Esophagus squamous epithelium (tissue), 5 donors: ENCODE measurements at regions not wholly inside any gene's neighbourhood (a gene's known extent, or its start where the extent isn't known, plus 50 kb on each side); places are given as distances from the start of the nearest gene placed in this dataset.
"Not testable (repeated sequence)": the region's sequence is repeated elsewhere in the genome, so short reads cannot be mapped to it uniquely, and the experiment has no call there.

Source experiments
- DNase-seq: peaks from one replicate; lab custom pipeline; 2025; lab: John Stamatoyannopoulos, UW
- H3K27ac ChIP-seq, 4 donors: fragments of 200-600 bp; sonication (generic); one replicate each; pipeline ENCODE4 v1.5.1; 2016 to 2019; ENCODE audit warnings: mild to moderate bottlenecking in 1 of 4
- H3K27me3 ChIP-seq, 4 donors: fragments of 200-600 bp; sonication (generic); 1 replicate in 3 of 4; 2 replicates in 1 of 4; pipeline versions ENCODE4 v1.5.1 to v1.6.0; 2017 to 2021; ENCODE audit warnings: antibody characterized with exemption in 1 of 4
- H3K36me3 ChIP-seq, 3 donors: fragments of 200-600 bp; sonication (generic); one replicate each; pipeline ENCODE4 v1.5.1; 2016 to 2019
- H3K4me1 ChIP-seq, 3 donors: fragments of 200-600 bp; sonication (generic); one replicate each; pipeline ENCODE4 v1.5.1; 2017 to 2019
- H3K4me3 ChIP-seq, 4 donors: fragments of 200-600 bp; sonication (generic); 1 replicate in 3 of 4; 2 replicates in 1 of 4; pipeline ENCODE4 v1.5.1; 2016 to 2019; ENCODE audit warnings: mild to moderate bottlenecking in 2 of 4, moderate library complexity in 1 of 4
- H3K9me3 ChIP-seq, 3 donors: fragments of 200-600 bp; sonication (generic); one replicate each; pipeline ENCODE4 v1.5.1; 2016 to 2019
- CTCF ChIP-seq, 6 experiments: fragments of 450-650 bp in 4 of 6; fragments of 200-600 bp in 2 of 6; sonication (generic) in 2 of 6; IDR thresholded peaks; one replicate each; pipeline ENCODE4 v1.5.1; 2016 to 2019; ENCODE audit warnings: antibody characterized with exemption in 6 of 6, mild to moderate bottlenecking in 4 of 6, moderate library complexity in 4 of 6
- POLR2A ChIP-seq, 4 donors: fragments of 450-650 bp; IDR thresholded peaks; one replicate each; pipeline ENCODE4 v1.6.1; 2017; ENCODE audit warnings: antibody characterized with exemption in 4 of 4, mild to moderate bottlenecking in 4 of 4, moderate library complexity in 3 of 4
- WGBS, 2 donors: methylation state at CpG; one replicate each; pipeline ENCODE4 v1.1.5; 2018; 5-methylcytosine and 5-hydroxymethylcytosine counted together
- intact Hi-C: fragments of 100-400 bp; cut with DNase I; formaldehyde crosslinking; loops from one replicate; pipeline ENCODE4 v1.15.0; 2022
- donor health status: DM: yes; HTN: yes; CAD: no.

- WGBS, 2 donors, result 70 to 74% methylated on average over 4 of the region's 4 CpGs
- TF ChIP-seq CTCF (IDR thresholded peaks at IDR 0.05), result no peak
- no peak for TF ChIP-seq POLR2A (IDR thresholded peaks at IDR 0.05)
- no peaks in the 10 kb centered on the region for H3K27me3 ChIP-seq
- no peaks in the 10 kb centered on the region for H3K4me1 ChIP-seq
- H3K4me3 ChIP-seq, result no peak overlapping the region
- H3K27ac ChIP-seq, result no peak overlapping the region
- intact Hi-C loops, result no loop called here
- H3K9me3 ChIP-seq, result no peaks in the 10 kb centered on the region
- H3K36me3 ChIP-seq, result no peaks in the 10 kb centered on the region
- DNase-seq, result no peak
These were observed 271.2 kb downstream of the FBXO8 start for GRCh38 chr4:174012135-174012885.

- H3K27me3 ChIP-seq, result no peaks in the 10 kb centered on the region
- no peak overlapping the region for H3K27ac ChIP-seq
- no peak for DNase-seq
- H3K4me3 ChIP-seq, result no peak overlapping the region
- H3K4me1 ChIP-seq, result no peaks in the 10 kb centered on the region
- no peaks in the 10 kb centered on the region for H3K36me3 ChIP-seq
- intact Hi-C loops, result no loop called here
- H3K9me3 ChIP-seq, result no peaks in the 10 kb centered on the region
- no peak for TF ChIP-seq CTCF (IDR thresholded peaks at IDR 0.05)
- TF ChIP-seq POLR2A (IDR thresholded peaks at IDR 0.05), result no peak
- 46 to 55% methylated on average over 3 of the region's 3 CpGs for WGBS, 2 donors
These were observed 272.9 kb downstream of the FBXO8 start for GRCh38 chr4:174010547-174010946.

DNA sequence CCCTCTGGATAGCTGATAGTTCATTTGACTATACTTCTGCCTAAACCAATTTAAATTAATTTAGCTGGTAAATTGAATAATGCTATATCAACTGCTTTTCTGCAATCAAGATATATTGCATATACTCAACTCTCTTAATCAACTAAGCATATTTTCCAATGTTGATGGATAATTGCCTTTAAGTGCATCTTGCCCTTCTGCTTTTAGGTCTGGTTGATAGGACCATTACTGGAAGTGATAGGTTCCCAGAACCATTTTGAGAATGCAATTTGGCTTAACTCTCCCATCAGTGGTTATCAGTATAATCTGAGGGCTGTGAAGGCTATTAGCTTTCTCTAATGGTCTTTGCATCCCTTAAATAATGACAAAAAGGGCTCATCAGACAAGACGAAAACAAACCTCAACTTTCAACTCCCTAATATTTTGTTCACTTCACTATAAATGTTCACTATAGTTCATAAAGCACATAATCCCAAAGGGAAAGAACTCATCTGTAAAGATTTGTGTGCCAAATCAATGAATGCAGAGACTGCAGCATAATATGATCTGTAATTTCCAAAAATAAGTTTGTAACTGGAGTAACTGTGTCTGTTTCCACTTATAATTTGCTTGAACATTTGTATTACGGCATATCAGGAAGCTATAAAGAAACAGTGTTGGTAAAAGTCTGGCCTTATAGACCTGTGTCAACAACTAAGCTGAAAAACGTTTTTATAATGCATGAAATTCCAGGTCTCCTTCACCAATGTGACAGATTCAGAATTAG lies 273.6 kb downstream of the FBXO8 start:
- intact Hi-C loops, result no loop called here
- TF ChIP-seq POLR2A (IDR thresholded peaks at IDR 0.05) (no peak), CTCF (IDR thresholded peaks at IDR 0.05) (no peak)
- no peak overlapping the region for H3K4me3 ChIP-seq

DNA sequence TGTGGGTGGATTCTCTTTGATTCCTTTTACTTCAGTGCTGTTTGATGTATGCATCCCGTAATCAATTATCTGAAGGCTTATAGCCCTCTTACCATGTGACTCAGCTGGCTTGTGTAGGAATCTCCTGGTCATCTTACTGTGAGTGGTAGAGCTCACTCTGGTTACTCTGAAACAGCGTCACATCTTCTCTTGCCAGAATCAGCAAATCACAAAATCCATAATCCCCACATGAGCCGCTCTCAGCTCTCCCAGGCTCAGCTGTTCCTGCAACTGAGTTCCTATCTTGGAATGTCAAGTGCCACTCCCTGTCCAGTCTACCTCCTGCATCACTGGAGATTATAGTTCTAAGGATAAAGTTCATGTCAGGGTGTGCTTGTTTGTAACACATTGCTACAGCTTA lies 278.0 kb downstream of the FBXO8 start:
- 70 to 90% methylated on average over 3 of the region's 3 CpGs for WGBS, 2 donors
- Histone ChIP-seq H3K4me1 (no peaks in the 10 kb centered on the region), H3K27me3 (no peaks in the 10 kb centered on the region), H3K36me3 (no peaks in the 10 kb centered on the region), H3K27ac (no peak overlapping the region), H3K4me3 (no peak overlapping the region), H3K9me3 (no peaks in the 10 kb centered on the region)
- intact Hi-C loops, result no loop called here
- no peak for TF ChIP-seq CTCF (IDR thresholded peaks at IDR 0.05)
- TF ChIP-seq POLR2A (IDR thresholded peaks at IDR 0.05), result no peak
- DNase-seq, result no peak

More for the DNA sequence above, 273.6 kb downstream of the FBXO8 start:
- Histone ChIP-seq H3K4me1 (no peaks in the 10 kb centered on the region), H3K27ac (no peak overlapping the region), H3K9me3 (no peaks in the 10 kb centered on the region), H3K36me3 (no peaks in the 10 kb centered on the region), H3K27me3 (no peaks in the 10 kb centered on the region)
- DNase-seq, result no peak
- 37 to 46% methylated on average over 3 of the region's 3 CpGs for WGBS, 2 donors

DNA sequence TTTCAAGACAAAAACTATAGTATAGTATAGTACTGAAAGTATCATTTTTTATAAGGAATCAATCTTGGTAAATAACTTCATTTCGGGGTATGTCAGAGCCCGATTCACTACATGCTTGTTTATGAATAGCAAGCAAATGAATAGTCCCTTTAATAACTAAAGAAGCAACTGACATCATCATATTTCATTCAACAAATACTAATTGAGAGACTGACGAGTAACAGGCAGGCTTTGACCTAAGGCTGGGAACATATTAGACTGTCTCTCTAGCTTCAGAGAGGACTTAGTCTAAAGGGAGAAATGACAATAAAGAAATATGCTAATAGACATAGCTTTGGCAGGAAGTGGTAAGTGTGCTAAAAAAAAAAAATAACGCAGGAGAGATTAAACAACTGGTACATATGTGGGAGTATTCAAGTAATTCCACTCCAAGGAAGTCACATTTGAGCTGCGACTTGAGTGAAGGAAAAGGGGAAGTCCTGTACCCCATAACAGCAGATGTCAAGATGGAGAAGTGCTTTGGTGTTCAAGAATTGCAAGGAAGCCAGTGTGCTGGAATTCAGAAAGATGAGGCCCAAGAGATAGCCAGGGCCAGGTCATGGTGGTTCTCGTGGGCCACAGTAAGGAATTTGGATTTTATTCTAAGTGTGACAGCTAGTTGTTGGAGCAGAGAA lies 284.9 kb downstream of the FBXO8 start:
- Histone ChIP-seq H3K4me1 (no peaks in the 10 kb centered on the region), H3K27ac (no peak overlapping the region), H3K36me3 (no peaks in the 10 kb centered on the region), H3K27me3 (no peaks in the 10 kb centered on the region), H3K4me3 (no peak overlapping the region), H3K9me3 (no peaks in the 10 kb centered on the region)
- DNase-seq, result no peak
- WGBS, 2 donors, result 45 to 61% methylated on average over 6 of the region's 6 CpGs
- TF ChIP-seq POLR2A (IDR thresholded peaks at IDR 0.05) (no peak), CTCF (IDR thresholded peaks at IDR 0.05) (no peak)
- intact Hi-C loops, result no loop called here

DNA sequence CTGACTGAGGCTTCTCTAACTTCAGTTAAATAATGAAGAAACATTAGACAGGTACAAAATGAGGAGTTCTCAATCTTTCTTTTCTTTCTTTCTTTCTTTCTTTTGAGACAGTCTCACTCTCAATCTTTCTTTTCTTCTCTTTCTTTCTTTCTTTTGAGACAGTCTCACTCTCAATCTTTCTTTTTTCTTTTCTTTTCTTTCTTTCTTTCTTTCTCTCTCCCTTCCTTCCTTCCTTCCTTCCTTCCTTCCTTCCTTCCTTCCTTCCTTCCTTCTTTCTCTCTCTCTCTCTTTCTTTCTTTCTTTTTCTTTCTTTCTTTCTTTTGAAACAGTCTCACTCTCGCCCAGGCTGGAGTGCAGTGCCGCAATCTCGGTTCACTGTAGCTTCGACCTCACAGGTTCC lies 287.7 kb downstream of the FBXO8 start:
- H3K4me3 ChIP-seq, intact Hi-C loops, H3K9me3 ChIP-seq, H3K4me1 ChIP-seq, H3K27ac ChIP-seq, H3K27me3 ChIP-seq, DNase-seq, H3K36me3 ChIP-seq: not testable (repeated sequence)
- WGBS, 2 donors, result 68 to 75% methylated on average over 3 to 4 of the region's 4 CpGs
